ENCODE measurements at regions not wholly inside any gene's neighbourhood (a gene's known extent, or its start where the extent isn't known, plus 50 kb on each side); places are given as distances from the start of the nearest gene placed in this dataset.

- no peak for TF ChIP-seq PRDM4 (tag by site-specific recombination; IDR thresholded peaks at IDR 0.05)
- no peak for TF ChIP-seq ZNF560 (tag by site-specific recombination; IDR thresholded peaks at IDR 0.05; ENCODE audit: borderline replicate concordance)
These were observed 73.5 kb upstream of the CDK6 start (continued) for GRCh38 chr7:92909686-92910475.

- H3K4me1 ChIP-seq (ENCODE audit: control insufficient read depth, insufficient read depth, low read length): no peaks in the 10 kb centered on the region
- H3K4me3 ChIP-seq (ENCODE audit: low read depth, low read length): no peak overlapping the region
- no peak for TF ChIP-seq ZIC2 (tag by site-specific recombination; IDR thresholded peaks at IDR 0.05)
- no peak for TF ChIP-seq BCL11B (tag by site-specific recombination; IDR thresholded peaks at IDR 0.05; ENCODE audit: low read depth)
- no peak for TF ChIP-seq ZNF302 (tag by site-specific recombination; IDR thresholded peaks at IDR 0.05; ENCODE audit: low read depth)
- TF ChIP-seq ZXDB (tag by site-specific recombination; IDR thresholded peaks at IDR 0.05): no peak
- H3K27ac ChIP-seq (ENCODE audit: extremely low read depth, low read depth, low read length): no peak overlapping the region
- ChIA-PET POLR2A (no interaction called here), CTCF (interaction anchor here (0.6 kb wide), 1 partner anchor 51 kb away, joined by 3 read pairs; no protein-coding TSS in a partner anchor)
- H3K9me3 ChIP-seq (ENCODE audit: control insufficient read depth, insufficient read depth, low read depth, low read length): no peaks in the 10 kb centered on the region
- H3K36me3 ChIP-seq (ENCODE audit: control insufficient read depth in 2 of 2, insufficient read depth in 1 of 2, low read length in 2 of 2): no peaks in the 10 kb centered on the region
These were observed 68.1 kb upstream of the CDK6 start for GRCh38 chr7:92904244-92905131.

- no peaks in the 10 kb centered on the region for H3K9me3 ChIP-seq (ENCODE audit: control insufficient read depth, insufficient read depth, low read depth, low read length)
- TF ChIP-seq ZNF239 (tag by site-specific recombination; IDR thresholded peaks at IDR 0.05) (no peak), GLI4 (tag by site-specific recombination; IDR thresholded peaks at IDR 0.05) (no peak), ZNF221 (tag by site-specific recombination; IDR thresholded peaks at IDR 0.05; ENCODE audit: borderline replicate concordance) (no peak), SALL2 (tag by site-specific recombination; IDR thresholded peaks at IDR 0.05; ENCODE audit: borderline replicate concordance) (no peak), ZNF157 (tag by site-specific recombination; IDR thresholded peaks at IDR 0.05) (no peak), ZNF660 (tag by site-specific recombination; IDR thresholded peaks at IDR 0.05) (no peak), ZNF362 (tag by site-specific recombination; IDR thresholded peaks at IDR 0.05) (no peak), HOXA7 (CRISPR knock-in tag; IDR thresholded peaks at IDR 0.05; ENCODE audit: borderline replicate concordance) (no peak), MYNN (tag by site-specific recombination; IDR thresholded peaks at IDR 0.05; ENCODE audit: borderline replicate concordance) (no peak), ZNF274 (IDR thresholded peaks at IDR 0.05; ENCODE audit: low read length) (no peak), ZNF274 (tag by site-specific recombination; IDR thresholded peaks at IDR 0.05; ENCODE audit: borderline replicate concordance) (no peak), RBAK (tag by site-specific recombination; IDR thresholded peaks at IDR 0.05) (no peak), ZSCAN4 (tag by site-specific recombination; IDR thresholded peaks at IDR 0.05) (no peak), ZNF768 (tag by site-specific recombination; IDR thresholded peaks at IDR 0.05) (no peak), ZNF623 (tag by site-specific recombination; IDR thresholded peaks at IDR 0.05) (no peak), ZNF558 (tag by site-specific recombination; IDR thresholded peaks at IDR 0.05) (no peak), ZNF146 (tag by site-specific recombination; IDR thresholded peaks at IDR 0.05) (no peak), ZNF132 (tag by site-specific recombination; IDR thresholded peaks at IDR 0.05; ENCODE audit: borderline replicate concordance) (no peak), ZBTB49 (tag by site-specific recombination; IDR thresholded peaks at IDR 0.05; ENCODE audit: low read depth) (no peak)
- ChIA-PET POLR2A (no interaction called here), CTCF (no interaction called here)
- H3K4me3 ChIP-seq (ENCODE audit: low read depth, low read length): no peak overlapping the region
- H3K27ac ChIP-seq (ENCODE audit: extremely low read depth, low read depth, low read length): no peak overlapping the region
- H3K4me1 ChIP-seq (ENCODE audit: control insufficient read depth, insufficient read depth, low read length): no peaks in the 10 kb centered on the region
- no peaks in the 10 kb centered on the region for H3K36me3 ChIP-seq (ENCODE audit: control insufficient read depth in 2 of 2, insufficient read depth in 1 of 2, low read length in 2 of 2)
These were observed 62.4 kb upstream of the CDK6 start for GRCh38 chr7:92898798-92899197.
